NB4 (cell line): ENCODE measurements at regions not wholly inside any gene's neighbourhood (a gene's known extent, or its start where the extent isn't known, plus 50 kb on each side); places are given as distances from the start of the nearest gene placed in this dataset.

Source experiments
- DNase-seq: peaks from one replicate; pipeline ENCODE4 v3.0.0; 2010; ENCODE audit warnings: low read depth
- H3K4me3 ChIP-seq: one replicate; pipeline ENCODE4 v1.5.1; 2011; ENCODE audit warnings: mild to moderate bottlenecking, low read depth, low read length, moderate library complexity
- MYC ChIP-seq: IDR thresholded peaks from 2 replicates; pipeline ENCODE4 v1.6.1; 2011; ENCODE audit warnings: low read depth, low read length
- POLR2A ChIP-seq: IDR thresholded peaks from 2 replicates; pipeline ENCODE4 v1.6.1; 2011; ENCODE audit warnings: mild to moderate bottlenecking; ENCODE audit not compliant: insufficient read length; ENCODE audit errors: extremely low read depth
- TF ChIP-seq, protein P1 (sequence below): IDR thresholded peaks from one replicate; pipeline ENCODE4 v1.5.1; 2012; ENCODE audit warnings: low read depth, low read length
- TF ChIP-seq, protein P2 (sequence below): IDR thresholded peaks from 2 replicates; pipeline ENCODE4 v1.6.1; 2011; ENCODE audit warnings: low read depth, low read length

DNA sequence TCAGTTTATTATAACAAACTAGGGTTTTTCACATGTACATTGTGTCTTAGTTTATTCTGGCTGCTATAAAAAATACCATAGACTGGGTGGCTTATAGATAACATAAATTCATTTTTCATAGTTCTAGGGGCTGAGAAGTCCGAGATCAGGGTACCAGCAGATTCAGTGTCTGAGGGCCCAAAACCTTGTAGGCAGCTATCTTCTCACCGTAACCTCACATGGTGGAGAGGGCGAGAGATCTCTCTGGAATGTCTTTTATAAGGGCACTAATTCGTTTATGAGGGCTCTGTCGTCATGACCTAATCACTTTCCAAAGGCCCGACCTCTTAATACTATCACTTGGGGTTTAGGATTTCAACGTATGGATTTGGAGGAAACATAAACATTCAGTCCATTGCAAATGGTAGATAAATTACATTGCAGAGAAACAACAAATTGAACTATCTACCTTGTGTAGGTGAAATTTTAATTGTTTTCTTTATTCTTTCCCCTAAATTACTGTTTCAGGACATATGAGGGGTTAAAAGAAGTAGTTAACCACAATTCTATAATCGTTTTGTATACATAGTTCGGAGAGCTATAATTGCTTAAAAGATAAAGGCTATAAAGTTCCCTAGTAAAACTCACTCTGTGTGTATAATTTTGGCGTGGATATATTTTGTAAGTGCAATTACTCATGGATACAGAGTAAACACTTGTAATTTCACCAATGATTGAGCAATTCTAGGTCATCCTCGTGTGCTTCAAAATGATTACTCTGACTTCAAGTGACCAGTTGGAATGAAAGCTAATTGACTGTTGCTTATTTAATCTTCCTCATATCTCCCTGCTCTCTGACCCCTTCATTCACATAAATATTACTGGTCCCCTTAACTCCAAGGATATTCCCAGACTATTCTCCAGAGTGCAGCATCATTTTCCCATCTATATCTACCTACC is 247.5 kb upstream of the TMEM161B start:
- H3K4me3 ChIP-seq: no peak overlapping the region
- DNase-seq: no peak
- no peak for TF ChIP-seq POLR2A
- TF ChIP-seq, protein P1, sequence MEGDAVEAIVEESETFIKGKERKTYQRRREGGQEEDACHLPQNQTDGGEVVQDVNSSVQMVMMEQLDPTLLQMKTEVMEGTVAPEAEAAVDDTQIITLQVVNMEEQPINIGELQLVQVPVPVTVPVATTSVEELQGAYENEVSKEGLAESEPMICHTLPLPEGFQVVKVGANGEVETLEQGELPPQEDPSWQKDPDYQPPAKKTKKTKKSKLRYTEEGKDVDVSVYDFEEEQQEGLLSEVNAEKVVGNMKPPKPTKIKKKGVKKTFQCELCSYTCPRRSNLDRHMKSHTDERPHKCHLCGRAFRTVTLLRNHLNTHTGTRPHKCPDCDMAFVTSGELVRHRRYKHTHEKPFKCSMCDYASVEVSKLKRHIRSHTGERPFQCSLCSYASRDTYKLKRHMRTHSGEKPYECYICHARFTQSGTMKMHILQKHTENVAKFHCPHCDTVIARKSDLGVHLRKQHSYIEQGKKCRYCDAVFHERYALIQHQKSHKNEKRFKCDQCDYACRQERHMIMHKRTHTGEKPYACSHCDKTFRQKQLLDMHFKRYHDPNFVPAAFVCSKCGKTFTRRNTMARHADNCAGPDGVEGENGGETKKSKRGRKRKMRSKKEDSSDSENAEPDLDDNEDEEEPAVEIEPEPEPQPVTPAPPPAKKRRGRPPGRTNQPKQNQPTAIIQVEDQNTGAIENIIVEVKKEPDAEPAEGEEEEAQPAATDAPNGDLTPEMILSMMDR: no peak

GRCh38 chr5:88515068-88515467 is 246.4 kb upstream of the TMEM161B start:
- DNase-seq: no peak
- TF ChIP-seq, protein P1: no peak
- TF ChIP-seq MYC (no peak), POLR2A (no peak)
- TF ChIP-seq, protein P2, sequence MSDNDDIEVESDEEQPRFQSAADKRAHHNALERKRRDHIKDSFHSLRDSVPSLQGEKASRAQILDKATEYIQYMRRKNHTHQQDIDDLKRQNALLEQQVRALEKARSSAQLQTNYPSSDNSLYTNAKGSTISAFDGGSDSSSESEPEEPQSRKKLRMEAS: no peak
- H3K4me3 ChIP-seq: no peak overlapping the region

GRCh38 chr5:88509403-88509802 is 240.8 kb upstream of the TMEM161B start:
- TF ChIP-seq MYC (no peak), POLR2A (no peak)
- TF ChIP-seq, protein P1: no peak
- TF ChIP-seq, protein P2: no peak
- no peak for DNase-seq
- H3K4me3 ChIP-seq: no peak overlapping the region

DNA sequence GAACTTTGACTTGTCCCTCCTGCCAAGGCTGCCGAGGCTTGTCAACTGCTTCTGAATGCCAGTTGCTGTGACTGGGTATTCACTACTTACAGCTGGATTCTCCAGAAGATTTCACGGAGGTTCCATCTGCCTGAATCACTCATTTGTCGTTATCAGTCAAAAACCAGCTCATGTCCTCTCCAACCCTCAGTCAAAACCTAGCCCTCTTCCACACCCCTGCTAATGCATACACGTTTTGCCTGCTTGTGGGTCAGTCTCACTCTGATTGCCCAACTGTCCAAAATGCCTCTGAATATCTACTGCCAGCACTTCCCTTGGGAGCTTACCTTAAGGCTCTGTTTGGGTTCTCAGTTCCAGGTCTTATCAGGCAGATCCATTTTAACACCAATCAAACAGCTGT is 238.6 kb upstream of the TMEM161B start:
- no peak for DNase-seq
- no peak overlapping the region for H3K4me3 ChIP-seq
- TF ChIP-seq, protein P2: no peak
- TF ChIP-seq, protein P1: no peak
- no peak for TF ChIP-seq POLR2A
- no peak for TF ChIP-seq MYC

GRCh38 chr5:88503406-88503805 is 234.8 kb upstream of the TMEM161B start:
- H3K4me3 ChIP-seq: no peak overlapping the region
- TF ChIP-seq, protein P2: no peak
- TF ChIP-seq MYC (no peak), POLR2A (no peak)
- TF ChIP-seq, protein P1: no peak
- DNase-seq: no peak
